Prostate gland (tissue), 2 donors: ENCODE measurements at regions not wholly inside any gene's neighbourhood (a gene's known extent, or its start where the extent isn't known, plus 50 kb on each side); places are given as distances from the start of the nearest gene placed in this dataset.

ENCODE experiments used
- CTCF ChIP-seq, 4 experiments: fragments of 200-600 bp in 2 of 4; fragments of 450-650 bp in 2 of 4; sonication (generic) in 2 of 4; IDR thresholded peaks; 1 replicate in 3 of 4; 2 replicates in 1 of 4; pipeline ENCODE4 v1.5.1; 2016 to 2019; ENCODE audit warnings: antibody characterized with exemption in 4 of 4, mild to moderate bottlenecking in 2 of 4, moderate library complexity in 2 of 4
- POLR2AphosphoS5 ChIP-seq: sonication (generic); formaldehyde crosslinking; IDR thresholded peaks from one replicate; pipeline ENCODE4 v1.6.1; 2017; ENCODE audit warnings: antibody characterized with exemption

- TF ChIP-seq CTCF (IDR thresholded peaks at IDR 0.05) (no peak), POLR2AphosphoS5 (no peak)
These were observed 161.0 kb upstream of the UBE2E2 start for GRCh38 chr3:23041918-23042696.
